ENCODE measurements at regions not wholly inside any gene's neighbourhood (a gene's known extent, or its start where the extent isn't known, plus 50 kb on each side); places are given as distances from the start of the nearest gene placed in this dataset.

GRCh38 chr20:58565461-58566175, 50.4 kb upstream of the APCDD1L start:
- TF ChIP-seq CTCF (IDR thresholded peaks at IDR 0.05; ENCODE audit: low read depth, low read length): no peak
- Histone ChIP-seq H3K4me1 (no peaks in the 10 kb centered on the region; the same call in 1 of the 2 replicates), H3K36me3 (no peaks in the 10 kb centered on the region), H3K27me3 (no peaks in the 10 kb centered on the region), H3K4me3 (ENCODE audit: low read depth, low read length) (no peak overlapping the region), H3K9me3 (no peaks in the 10 kb centered on the region; the same call in 1 of the 2 replicates)
- no peak for DNase-seq
